Bronchial epithelial cell (primary cell): ENCODE measurements at regions not wholly inside any gene's neighbourhood (a gene's known extent, or its start where the extent isn't known, plus 50 kb on each side); places are given as distances from the start of the nearest gene placed in this dataset.

Experiments used
- DNase-seq: peaks from one replicate; pipeline ENCODE4 v3.0.0-alpha.2; 2010; ENCODE audit warnings: low read depth
- FAIRE-seq: peaks from 2 replicates; lab custom pipeline; 2011; peaks lifted over from hg19 to GRCh38; lab: Jason Lieb, UNC
- H3K27me3 ChIP-seq: 2 replicates; pipeline ENCODE4 v1.5.1; 2011; ENCODE audit warnings: low read length; ENCODE audit not compliant: control insufficient read depth, insufficient read depth
- H3K36me3 ChIP-seq: 2 replicates; pipeline ENCODE4 v1.5.1; 2011; ENCODE audit warnings: low read length; ENCODE audit not compliant: control insufficient read depth, insufficient read depth
- H3K4me3 ChIP-seq: 2 replicates; pipeline ENCODE4 v1.5.1; 2011; ENCODE audit warnings: mild to moderate bottlenecking, low read depth, low read length, control low read depth
- CTCF ChIP-seq: IDR thresholded peaks from 2 replicates; pipeline ENCODE4 v1.5.1; 2011; ENCODE audit warnings: mild to moderate bottlenecking, moderate library complexity, low read length, control low read depth, inconsistent platforms; ENCODE audit not compliant: insufficient read depth, severe bottlenecking

- H3K36me3 ChIP-seq: no peaks in the 10 kb centered on the region
- no peak for FAIRE-seq
- no peak overlapping the region for H3K4me3 ChIP-seq
- TF ChIP-seq CTCF: no peak
- peak; percentile 66 for DNase-seq
- no peaks in the 10 kb centered on the region for H3K27me3 ChIP-seq
These were observed 82.2 kb upstream of the SCOC start for GRCh38 chr4:140291259-140291658.

GRCh38 chr4:140289486-140289885 lies 84.0 kb upstream of the SCOC start:
- no peaks in the 10 kb centered on the region for H3K27me3 ChIP-seq
- FAIRE-seq (no peak), DNase-seq (no peak)
- H3K36me3 ChIP-seq: no peaks in the 10 kb centered on the region
- no peak overlapping the region for H3K4me3 ChIP-seq
- no peak for TF ChIP-seq CTCF

- no peak for FAIRE-seq
- Histone ChIP-seq H3K4me3 (no peak overlapping the region), H3K27me3 (no peaks in the 10 kb centered on the region), H3K36me3 (no peaks in the 10 kb centered on the region)
- no peak for TF ChIP-seq CTCF
- DNase-seq: no peak
These were observed 87.0 kb upstream of the SCOC start for GRCh38 chr4:140286456-140286855.

GRCh38 chr4:140284456-140284855 lies 89.0 kb upstream of the SCOC start:
- Histone ChIP-seq H3K4me3 (no peak overlapping the region), H3K27me3 (no peaks in the 10 kb centered on the region), H3K36me3 (no peaks in the 10 kb centered on the region)
- FAIRE-seq (no peak), DNase-seq (no peak)
- no peak for TF ChIP-seq CTCF

GRCh38 chr4:140281828-140282552 lies 91.5 kb upstream of the SCOC start:
- H3K36me3 ChIP-seq: no peaks in the 10 kb centered on the region
- TF ChIP-seq CTCF: no peak
- DNase-seq: peak; percentile 29
- no peak for FAIRE-seq
- H3K27me3 ChIP-seq: no peaks in the 10 kb centered on the region
- H3K4me3 ChIP-seq: no peak overlapping the region

GRCh38 chr4:140277576-140277975 lies 95.9 kb upstream of the SCOC start:
- FAIRE-seq: no peak
- no peak for TF ChIP-seq CTCF

More at GRCh38 chr4:140277576-140277975, 95.9 kb upstream of the SCOC start:
- peak; percentile 54 for DNase-seq
- H3K36me3 ChIP-seq: no peaks in the 10 kb centered on the region
- H3K4me3 ChIP-seq: no peak overlapping the region
- H3K27me3 ChIP-seq: no peaks in the 10 kb centered on the region
